MM.1S (cell line): ENCODE measurements at regions not wholly inside any gene's neighbourhood (a gene's known extent, or its start where the extent isn't known, plus 50 kb on each side); places are given as distances from the start of the nearest gene placed in this dataset.

Experiments
- DNase-seq: peaks from one replicate; pipeline ENCODE4 v3.0.0-alpha.2; 2015
- H2AFZ ChIP-seq: fragments of 300-600 bp; sonication (generic); 2 replicates; pipeline ENCODE4 v1.6.0; 2016; ENCODE audit warnings: antibody characterized with exemption, low read length
- H3F3A ChIP-seq: fragments of 300-600 bp; sonication (generic); 2 replicates; pipeline ENCODE4 v1.6.1; 2016; ENCODE audit warnings: mild to moderate bottlenecking, antibody characterized with exemption, low read length, moderate library complexity, mixed read lengths; ENCODE audit not compliant: insufficient read depth
- H3K27ac ChIP-seq: fragments of 300-600 bp; sonication (generic); 2 replicates; pipeline ENCODE4 v1.5.1; 2016; ENCODE audit warnings: mild to moderate bottlenecking, low read length
- H3K27me3 ChIP-seq: fragments of 300-600 bp; sonication (generic); replicated peaks from 2 replicates; pipeline ENCODE4 v1.6.0; 2016; ENCODE audit warnings: low read length; ENCODE audit not compliant: insufficient read depth
- H3K36me3 ChIP-seq: fragments of 300-600 bp; sonication (generic); replicated peaks from 2 replicates; pipeline ENCODE4 v1.6.1; 2016; ENCODE audit warnings: mild to moderate bottlenecking, low read length, mixed read lengths; ENCODE audit not compliant: insufficient read depth
- H3K4me1 ChIP-seq: fragments of 300-600 bp; sonication (generic); 2 replicates; pipeline ENCODE4 v1.6.1; 2016; ENCODE audit warnings: low read length, mixed read lengths
- H3K4me2 ChIP-seq: fragments of 300-600 bp; sonication (generic); 2 replicates; pipeline ENCODE4 v1.6.0; 2016; ENCODE audit warnings: low read depth, low read length
- H3K4me3 ChIP-seq: fragments of 300-600 bp; sonication (generic); 2 replicates; pipeline ENCODE4 v1.5.1; 2016; ENCODE audit warnings: low read length, mixed read lengths
- H3K79me2 ChIP-seq: fragments of 300-600 bp; sonication (generic); 2 replicates; pipeline ENCODE4 v1.6.1; 2016; ENCODE audit warnings: mixed run types, low read length, mixed read lengths
- H3K9ac ChIP-seq: fragments of 300-600 bp; sonication (generic); 2 replicates; pipeline ENCODE4 v1.6.1; 2016; ENCODE audit warnings: low read length, mixed read lengths
- H3K9me2 ChIP-seq: fragments of 300-600 bp; sonication (generic); replicated peaks from 2 replicates; pipeline ENCODE4 v1.6.1; 2016; ENCODE audit warnings: mild to moderate bottlenecking, low read length, mixed read lengths; ENCODE audit not compliant: insufficient read depth
- H3K9me3 ChIP-seq: fragments of 300-600 bp; sonication (generic); replicated peaks from 2 replicates; pipeline ENCODE4 v1.6.1; 2016; ENCODE audit warnings: mild to moderate bottlenecking, low read length, mixed read lengths; ENCODE audit not compliant: insufficient read depth
- H4K20me1 ChIP-seq: fragments of 300-600 bp; sonication (generic); 2 replicates; pipeline ENCODE4 v1.6.1; 2016; ENCODE audit warnings: mild to moderate bottlenecking, low read length, moderate library complexity, mixed read lengths; ENCODE audit not compliant: insufficient read depth
- CTCF ChIP-seq: fragments of 300-600 bp; sonication (generic); IDR thresholded peaks from 2 replicates; pipeline ENCODE4 v1.5.1; 2016; ENCODE audit warnings: antibody characterized with exemption, low read length, mixed read lengths
- EZH2 ChIP-seq: fragments of 300-600 bp; sonication (generic); optimal IDR thresholded peaks from 2 replicates; pipeline ENCODE3; 2017; ENCODE audit warnings: low read depth, mild to moderate bottlenecking, antibody characterized with exemption, low read length, mixed read lengths
- EZH2phosphoT487 ChIP-seq: fragments of 300-600 bp; sonication (generic); IDR thresholded peaks from 2 replicates; pipeline ENCODE4 v1.6.1; 2018; ENCODE audit warnings: antibody characterized with exemption, low read length

- Histone ChIP-seq H3F3A (no peaks in the 10 kb centered on the region), H3K9me2 (no peaks in the 10 kb centered on the region), H3K4me3 (no peak overlapping the region), H4K20me1 (no peaks in the 10 kb centered on the region), H3K27ac (no peak overlapping the region), H3K79me2 (no peaks in the 10 kb centered on the region), H3K9me3 (no peaks in the 10 kb centered on the region), H3K27me3 (no peaks in the 10 kb centered on the region), H3K4me1 (no peaks in the 10 kb centered on the region), H3K4me2 (no peak overlapping the region), H3K9ac (no peak overlapping the region), H2AFZ (no peak overlapping the region), H3K36me3 (no peaks in the 10 kb centered on the region)
- TF ChIP-seq EZH2 (no peak), CTCF (no peak), EZH2phosphoT487 (no peak)
- DNase-seq: no peak
These were observed 309.8 kb downstream of the C1D start for GRCh38 chr2:67752969-67753368.

GRCh38 chr2:67755156-67755882 is 307.5 kb downstream of the C1D start:
- Histone ChIP-seq H3K27me3 (no peaks in the 10 kb centered on the region), H3K4me2 (no peak overlapping the region), H2AFZ (no peak overlapping the region), H3K4me1 (no peaks in the 10 kb centered on the region), H3K9me3 (no peaks in the 10 kb centered on the region), H3K79me2 (no peaks in the 10 kb centered on the region), H3K27ac (no peak overlapping the region), H4K20me1 (no peaks in the 10 kb centered on the region), H3K4me3 (no peak overlapping the region), H3K9ac (no peak overlapping the region), H3F3A (no peaks in the 10 kb centered on the region), H3K36me3 (no peaks in the 10 kb centered on the region), H3K9me2 (no peaks in the 10 kb centered on the region)
- DNase-seq: no peak
- TF ChIP-seq EZH2 (no peak), CTCF (no peak), EZH2phosphoT487 (no peak)

GRCh38 chr2:67760995-67761394 is 301.8 kb downstream of the C1D start:
- H2AFZ ChIP-seq: no peak overlapping the region
- H3F3A ChIP-seq: no peaks in the 10 kb centered on the region

More at GRCh38 chr2:67760995-67761394, 301.8 kb downstream of the C1D start:
- no peaks in the 10 kb centered on the region for H3K27me3 ChIP-seq
- no peak overlapping the region for H3K9ac ChIP-seq
- no peak for TF ChIP-seq CTCF
- TF ChIP-seq EZH2phosphoT487: no peak
- TF ChIP-seq EZH2: no peak
- H3K4me3 ChIP-seq: no peak overlapping the region
- no peaks in the 10 kb centered on the region for H3K36me3 ChIP-seq
- H3K27ac ChIP-seq: no peak overlapping the region
- no peak for DNase-seq
- no peak overlapping the region for H3K4me2 ChIP-seq
- no peaks in the 10 kb centered on the region for H4K20me1 ChIP-seq
- no peaks in the 10 kb centered on the region for H3K9me3 ChIP-seq
- H3K9me2 ChIP-seq: no peaks in the 10 kb centered on the region
- no peaks in the 10 kb centered on the region for H3K79me2 ChIP-seq
- no peaks in the 10 kb centered on the region for H3K4me1 ChIP-seq
